GM21619 (cell line): ENCODE measurements at regions not wholly inside any gene's neighbourhood (a gene's known extent, or its start where the extent isn't known, plus 50 kb on each side); places are given as distances from the start of the nearest gene placed in this dataset.
A peak's percentile ranks its signal among the peaks of the same experiment; 100 is the strongest.

Experiments
- ATAC-seq: cut with Tn5 transposase; IDR thresholded peaks from one replicate; pipeline ENCODE4 v1.9.1; 2021; ENCODE audit not compliant: unreplicated experiment

- no peak for ATAC-seq
Observed at GRCh38 chr4:159443975-159444374, 341.1 kb downstream of the RAPGEF2 start.

GRCh38 chr4:159444678-159445077, 341.8 kb downstream of the RAPGEF2 start:
- ATAC-seq = no peak

DNA sequence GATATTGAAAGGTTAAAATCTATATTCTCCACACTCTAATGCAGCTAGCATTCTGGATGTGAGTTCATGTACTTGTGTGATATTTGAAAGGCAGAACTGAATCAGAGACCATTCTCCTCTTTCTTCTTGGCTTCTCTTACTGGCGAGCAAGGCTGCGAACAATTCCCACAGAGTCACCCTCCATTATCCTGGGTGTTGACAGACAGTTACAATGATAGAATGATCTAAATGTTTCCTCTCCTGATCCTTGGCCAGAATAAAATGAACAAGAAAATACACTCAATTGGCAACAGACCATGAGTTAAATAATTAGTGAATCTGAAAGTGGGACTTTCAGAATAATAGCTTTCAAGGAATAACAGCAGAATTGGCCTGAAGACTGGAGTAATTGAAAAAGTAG, 342.8 kb downstream of the RAPGEF2 start:
- no peak for ATAC-seq

GRCh38 chr4:159446266-159446976, 343.5 kb downstream of the RAPGEF2 start:
- peak; percentile 100 for ATAC-seq

DNA sequence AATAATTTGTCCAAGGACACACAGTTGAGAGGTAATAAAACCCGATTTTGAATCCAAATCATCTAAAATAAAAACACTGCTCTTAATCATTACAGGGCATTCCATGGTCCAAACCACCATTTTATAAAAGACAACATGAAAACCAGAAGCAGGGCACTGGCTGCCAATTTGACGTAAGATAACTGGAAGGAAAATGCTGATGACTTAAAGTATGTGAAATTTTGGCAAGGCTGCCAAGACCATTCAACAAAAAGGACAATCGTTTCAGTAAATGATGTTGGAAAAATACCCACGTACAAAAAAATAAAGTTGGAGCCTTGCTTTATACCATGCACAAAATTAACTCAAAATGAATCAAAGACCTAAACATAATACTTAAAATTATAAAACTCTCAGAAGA, 344.4 kb downstream of the RAPGEF2 start:
- ATAC-seq = no peak

DNA sequence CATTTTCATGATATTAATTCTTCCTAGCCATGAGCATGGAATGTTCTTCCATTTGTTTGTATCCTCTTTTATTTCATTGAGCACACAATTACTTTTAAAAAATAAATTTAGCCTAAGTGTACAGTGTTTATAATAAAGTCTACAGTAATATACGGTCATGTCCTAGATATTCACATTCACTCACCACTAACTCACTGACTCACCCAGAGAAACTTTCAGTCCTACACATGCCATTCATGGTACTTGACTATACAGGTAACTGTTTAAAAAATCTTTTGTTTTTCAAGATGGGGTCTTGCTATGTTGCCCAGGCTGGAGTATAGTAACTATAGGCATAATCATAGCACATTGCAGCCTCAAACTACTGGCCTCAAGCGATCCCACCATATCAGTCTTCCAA, 348.1 kb downstream of the RAPGEF2 start:
- no peak for ATAC-seq

DNA sequence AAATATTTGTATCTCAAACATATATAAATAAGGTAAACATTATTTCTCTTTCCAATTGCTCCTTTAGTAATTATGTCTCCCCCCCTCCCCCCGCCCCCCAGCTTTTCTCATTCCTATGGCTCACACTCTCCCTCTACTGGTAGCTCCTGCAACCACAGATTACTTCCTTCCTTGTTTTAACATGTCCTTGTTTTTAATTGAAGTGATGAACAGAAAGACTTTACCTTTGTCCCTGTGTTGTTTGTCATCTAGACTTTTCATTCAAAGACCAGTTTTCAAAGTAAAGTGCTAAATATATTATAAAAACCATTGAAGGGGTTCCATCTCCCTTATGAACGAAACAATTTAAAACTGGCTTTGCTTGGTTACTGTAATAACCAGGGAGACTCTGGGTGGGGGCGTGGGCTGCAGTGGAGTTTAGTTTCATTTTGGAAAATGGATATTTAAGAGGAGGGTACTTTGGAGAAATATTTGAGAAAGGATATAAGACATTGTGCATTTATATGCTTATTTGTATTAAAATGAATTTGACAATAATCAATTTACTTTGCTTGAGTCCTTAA, 352.9 kb downstream of the RAPGEF2 start:
- peak; percentile 65 for ATAC-seq

DNA sequence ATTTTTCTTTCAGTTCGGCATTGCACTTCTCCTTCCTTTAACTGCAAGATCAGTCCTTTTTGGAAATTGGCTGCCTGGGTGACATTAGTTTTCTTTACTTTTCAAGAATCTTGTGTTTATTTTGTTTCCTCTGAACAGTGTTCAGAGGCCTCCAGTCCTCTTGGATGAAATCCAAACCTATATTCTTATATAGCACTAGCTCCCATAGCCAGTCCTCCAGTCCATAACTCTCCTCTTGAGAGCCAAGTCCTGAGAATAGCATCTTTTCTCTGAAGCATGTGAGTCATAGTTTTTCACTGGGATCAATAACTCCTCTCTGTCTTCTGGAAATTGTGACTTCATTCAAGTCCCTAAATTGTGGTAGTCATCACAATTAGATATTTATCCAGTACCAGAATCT, 357.5 kb downstream of the RAPGEF2 start:
- no peak for ATAC-seq

GRCh38 chr4:159463235-159463634, 360.4 kb downstream of the RAPGEF2 start:
- ATAC-seq = no peak

GRCh38 chr4:159464302-159464701, 361.4 kb downstream of the RAPGEF2 start:
- ATAC-seq = no peak

DNA sequence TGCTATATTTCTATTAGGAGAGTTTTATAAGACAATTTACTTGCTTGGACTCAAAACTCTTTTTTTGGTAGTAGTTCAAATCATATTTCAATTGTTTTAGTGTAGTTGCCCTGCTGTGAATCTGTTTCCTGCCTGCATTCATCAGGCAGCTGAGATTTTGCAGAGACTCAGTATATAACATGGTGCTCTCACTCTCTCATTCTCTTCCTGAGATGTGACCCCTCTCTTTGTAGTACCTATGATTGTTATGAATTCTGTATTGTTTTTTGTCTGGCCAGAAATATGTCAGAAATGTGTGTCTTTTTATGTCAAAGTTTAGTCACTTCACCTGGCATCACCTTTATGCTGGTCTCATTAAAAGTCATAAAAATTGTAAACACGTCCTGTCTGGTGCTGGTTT, 374.0 kb downstream of the RAPGEF2 start:
- no peak for ATAC-seq

DNA sequence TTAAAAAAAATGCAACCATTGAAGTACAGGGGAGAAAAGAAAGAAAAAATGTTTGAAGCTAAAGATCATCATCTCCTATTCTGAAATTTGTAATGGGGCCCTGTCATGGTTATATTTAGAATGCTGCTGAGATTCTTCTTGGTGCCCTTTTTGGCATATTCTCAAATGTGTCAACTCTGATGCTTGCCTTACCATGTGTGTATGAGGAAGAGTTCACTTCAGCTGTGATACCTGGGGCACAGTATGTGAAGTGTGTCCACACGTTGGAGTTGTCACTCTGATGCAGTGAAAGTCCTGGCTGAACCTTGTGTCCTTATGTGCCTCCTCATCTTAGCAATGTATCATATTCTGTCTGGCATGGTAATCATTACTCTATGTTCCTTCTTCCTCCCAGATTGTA, 377.9 kb downstream of the RAPGEF2 start:
- no peak for ATAC-seq

DNA sequence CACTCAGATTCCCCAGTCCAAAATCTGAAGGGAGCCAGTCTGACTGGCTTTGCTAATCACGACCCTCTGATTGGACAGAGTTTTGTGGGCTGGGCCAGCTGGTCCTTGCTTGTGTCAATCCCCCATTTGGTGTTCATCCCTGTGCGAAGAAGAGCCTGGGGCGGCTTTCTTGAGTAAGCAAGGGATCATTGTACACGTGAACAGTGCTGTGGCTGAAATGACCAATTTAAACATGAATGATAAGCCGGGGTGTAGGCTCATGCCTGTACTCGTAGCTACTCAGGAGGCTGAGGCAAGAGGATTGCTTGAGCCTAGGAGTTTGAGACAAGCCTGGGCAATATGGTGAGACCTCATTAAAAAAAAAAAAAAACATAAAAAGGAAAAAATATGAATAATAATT, 379.1 kb downstream of the RAPGEF2 start:
- ATAC-seq = no peak

GRCh38 chr4:159483110-159483781, 380.4 kb downstream of the RAPGEF2 start:
- ATAC-seq = no peak

DNA sequence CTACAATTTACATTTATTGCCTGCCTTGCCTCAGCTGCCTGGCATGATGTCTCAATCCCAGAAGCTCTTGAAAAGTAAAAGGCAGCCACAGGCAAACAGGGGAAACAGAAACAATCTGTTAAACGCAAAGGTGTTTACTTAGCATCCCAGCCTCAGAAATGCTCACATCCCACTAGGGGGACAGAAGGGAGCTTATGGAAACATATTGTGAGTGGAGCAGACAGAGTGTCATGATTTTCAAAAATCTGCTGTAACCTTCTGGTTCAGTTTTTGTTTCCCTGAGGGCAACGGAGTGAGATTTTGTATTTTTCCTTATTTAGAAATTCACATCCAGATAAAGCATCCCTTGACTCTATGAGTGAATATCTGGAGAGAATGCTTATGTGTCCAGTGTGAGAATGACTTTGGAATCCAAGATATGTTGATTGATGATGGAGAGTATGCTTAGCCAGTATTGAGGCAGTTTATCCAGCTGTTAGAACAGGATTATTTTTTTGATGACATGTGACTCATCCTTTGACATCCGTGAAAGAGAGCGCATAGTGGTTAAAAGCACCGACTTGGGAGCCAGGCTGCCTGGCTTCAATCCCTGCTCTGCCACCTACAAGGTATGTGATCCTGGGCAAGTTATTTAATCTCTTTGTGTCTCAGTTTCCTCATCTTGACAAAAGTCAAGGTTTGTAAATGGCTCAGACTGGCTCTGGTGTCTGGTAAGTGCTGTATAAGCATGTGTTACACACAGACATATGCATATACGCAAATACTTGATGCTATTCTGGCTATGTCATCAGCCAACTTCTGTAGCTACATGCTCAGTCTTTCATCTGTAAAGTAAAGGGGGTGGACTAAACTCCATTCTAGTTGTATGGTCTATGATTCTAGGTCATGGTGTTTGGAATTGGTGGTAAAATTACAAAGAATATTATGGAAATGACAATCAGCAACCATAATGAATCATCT, 381.2 kb downstream of the RAPGEF2 start:
- ATAC-seq = no peak

DNA sequence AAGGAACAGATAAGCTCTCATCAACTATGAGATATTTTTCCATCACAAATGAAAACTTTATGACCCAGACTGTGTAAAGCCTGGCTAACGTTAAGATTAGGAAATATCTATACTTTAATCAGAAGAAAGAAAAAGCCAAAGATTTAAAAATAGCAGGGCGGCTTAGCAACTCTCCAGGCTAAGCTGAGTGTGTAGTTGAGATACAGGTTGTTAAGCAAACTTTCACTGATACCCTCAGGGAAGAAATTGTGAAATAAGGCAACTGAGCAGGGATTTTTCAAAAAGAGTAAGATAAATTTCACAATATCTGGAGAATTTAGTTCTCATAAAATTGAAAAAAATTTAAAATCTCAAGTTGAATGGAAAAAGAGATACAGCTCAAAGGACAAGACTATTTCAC, 382.0 kb downstream of the RAPGEF2 start:
- ATAC-seq = no peak

- ATAC-seq = peak; percentile 97
Observed at GRCh38 chr4:159487284-159487747, 384.4 kb downstream of the RAPGEF2 start.

GRCh38 chr4:159489646-159490045, 386.8 kb downstream of the RAPGEF2 start:
- no peak for ATAC-seq

DNA sequence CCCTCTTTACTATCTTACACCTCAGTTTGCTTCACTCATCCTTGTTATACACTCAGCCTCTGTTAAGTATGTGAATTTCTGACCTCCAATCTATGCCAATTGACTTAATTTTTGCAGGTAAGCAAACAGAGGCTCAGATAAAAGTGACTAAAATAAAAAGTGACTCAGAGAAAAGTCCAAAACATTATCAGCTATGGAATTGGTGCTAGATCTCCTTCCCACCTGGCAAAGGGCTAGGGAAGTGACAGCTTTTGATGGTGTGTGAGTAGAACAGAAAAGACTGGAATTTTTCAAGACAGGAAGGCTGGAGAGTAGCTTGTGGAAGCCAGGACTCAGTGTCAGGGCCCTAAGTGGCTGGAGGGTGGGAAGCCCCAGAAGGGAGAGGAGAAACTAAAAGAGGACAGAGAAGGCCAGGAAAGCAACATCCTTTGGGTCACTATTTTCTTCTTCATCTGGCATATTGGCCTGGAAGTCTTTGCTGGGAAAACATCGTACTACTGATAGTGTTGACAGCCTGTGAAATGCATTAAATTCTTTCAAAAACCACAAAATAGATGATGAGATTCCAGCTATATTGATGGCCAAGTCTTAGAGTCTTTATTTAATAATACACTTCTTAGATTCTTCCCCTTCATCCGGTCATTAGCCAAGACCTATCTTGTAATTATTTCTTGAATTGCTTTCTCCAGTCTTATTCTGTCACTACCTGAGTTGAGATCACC, 392.8 kb downstream of the RAPGEF2 start:
- ATAC-seq = no peak

- no peak for ATAC-seq
Observed at GRCh38 chr4:159496248-159496647, 393.4 kb downstream of the RAPGEF2 start.

DNA sequence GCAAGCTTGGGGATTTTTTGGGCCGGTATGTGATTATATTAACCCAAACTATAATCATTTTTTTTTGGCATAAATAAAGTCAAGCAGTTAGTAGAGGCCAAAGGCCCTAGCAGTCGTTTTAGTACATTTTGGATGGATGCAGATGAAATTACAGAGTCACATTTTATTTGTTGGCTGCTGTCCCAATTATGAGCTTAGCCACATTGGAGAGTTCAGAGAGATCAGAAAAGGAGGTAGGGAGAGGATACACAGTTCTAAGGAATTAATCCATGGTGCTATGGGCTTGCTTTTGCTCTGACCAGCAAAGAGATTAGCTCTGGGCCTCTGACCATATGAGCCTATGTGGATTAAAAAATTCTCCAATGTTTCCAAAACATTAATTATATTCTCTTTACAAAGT, 395.1 kb downstream of the RAPGEF2 start:
- ATAC-seq = no peak
